Mesendoderm (in vitro differentiated cells): ENCODE measurements at regions not wholly inside any gene's neighbourhood (a gene's known extent, or its start where the extent isn't known, plus 50 kb on each side); places are given as distances from the start of the nearest gene placed in this dataset. TPM values are rescaled to one million over a fixed set of nuclear protein-coding genes. Genes with fewer than 3 reads are reported as not detected.

Experiments
- DNase-seq: peaks from one replicate; pipeline ENCODE4 v3.0.0; 2013
- H2AK5ac ChIP-seq: 2 replicates; pipeline ENCODE4 v1.6.1; 2013; ENCODE audit warnings: low read length, inconsistent platforms
- H2BK120ac ChIP-seq: 2 replicates; pipeline ENCODE4 v1.6.1; 2013; ENCODE audit warnings: low read depth, mild to moderate bottlenecking, low read length, moderate library complexity, mixed read lengths
- H2BK15ac ChIP-seq: replicated peaks from 2 replicates; pipeline ENCODE4 v1.6.1; 2013; ENCODE audit warnings: low read depth, mild to moderate bottlenecking, moderate library complexity
- H2BK5ac ChIP-seq: 2 replicates; pipeline ENCODE4 v1.6.1; 2013; ENCODE audit warnings: low read length, inconsistent platforms
- H3K18ac ChIP-seq: 2 replicates; pipeline ENCODE4 v1.6.1; 2013; ENCODE audit warnings: mild to moderate bottlenecking, low read length, mixed read lengths
- H3K23ac ChIP-seq: one replicate; pipeline ENCODE4 v1.6.1; 2013; ENCODE audit warnings: low read length
- H3K27ac ChIP-seq: 2 replicates; pipeline ENCODE4 v1.5.1; 2013; ENCODE audit warnings: low read depth, mild to moderate bottlenecking, inconsistent platforms, low read length, moderate library complexity
- H3K27me3 ChIP-seq: 2 replicates; pipeline ENCODE4 v1.6.1; 2013; ENCODE audit warnings: low read length, control low read depth, mild to moderate bottlenecking, inconsistent platforms; ENCODE audit not compliant: insufficient read depth, poor library complexity
- H3K36me3 ChIP-seq: 2 replicates; pipeline ENCODE4 v1.6.1; 2013; ENCODE audit warnings: low read length, inconsistent platforms; ENCODE audit not compliant: control insufficient read depth, insufficient read depth
- H3K4ac ChIP-seq: one replicate; pipeline ENCODE4 v1.6.1; 2013; ENCODE audit warnings: low read depth, mild to moderate bottlenecking, low read length, moderate library complexity
- H3K4me1 ChIP-seq: 2 replicates; pipeline ENCODE4 v1.6.1; 2013; ENCODE audit warnings: low read depth, low read length, inconsistent platforms; ENCODE audit not compliant: control insufficient read depth
- H3K4me2 ChIP-seq: 2 replicates; pipeline ENCODE4 v1.6.1; 2013; ENCODE audit warnings: low read length
- H3K4me3 ChIP-seq: 2 replicates; pipeline ENCODE4 v1.5.1; 2013; ENCODE audit warnings: mild to moderate bottlenecking, low read length
- H3K56ac ChIP-seq: one replicate; pipeline ENCODE4 v1.6.1; 2013; ENCODE audit warnings: low read length
- H3K79me1 ChIP-seq: 2 replicates; pipeline ENCODE4 v1.6.1; 2013; ENCODE audit warnings: low read length, inconsistent platforms
- H3K79me2 ChIP-seq: 2 replicates; pipeline ENCODE4 v1.6.1; 2013; ENCODE audit warnings: mild to moderate bottlenecking, low read length; ENCODE audit not compliant: control insufficient read depth, insufficient read depth
- H3K9ac ChIP-seq: 2 replicates; pipeline ENCODE4 v1.6.1; 2013; ENCODE audit warnings: low read length, inconsistent platforms
- H4K5ac ChIP-seq: one replicate; pipeline ENCODE4 v1.6.1; 2013; ENCODE audit warnings: low read length
- H4K8ac ChIP-seq: one replicate; pipeline ENCODE4 v1.6.1; 2013; ENCODE audit warnings: low read depth, mild to moderate bottlenecking, control low read depth, low read length, moderate library complexity
- WGBS: extraction: QIAGEN DNeasy Blood & Tissue Kit; methylation state at CpG from one replicate; pipeline ENCODE4 v1.1.7; 2013; ENCODE audit warnings: low lambda C conversion rate, missing lambda C conversion rate; ENCODE audit not compliant: insufficient coverage; ENCODE audit errors: extremely low coverage; 5-methylcytosine and 5-hydroxymethylcytosine counted together
- small RNA-seq: library from polyadenylated mRNA; stranded (forward); fragments of <200 nt; extraction: miRNeasy Mini kit (QIAGEN cat#:217004); gene quantifications from one replicate; pipeline ENCODE3, GENCODE V24; 2013; ENCODE audit not compliant: insufficient read depth

DNA sequence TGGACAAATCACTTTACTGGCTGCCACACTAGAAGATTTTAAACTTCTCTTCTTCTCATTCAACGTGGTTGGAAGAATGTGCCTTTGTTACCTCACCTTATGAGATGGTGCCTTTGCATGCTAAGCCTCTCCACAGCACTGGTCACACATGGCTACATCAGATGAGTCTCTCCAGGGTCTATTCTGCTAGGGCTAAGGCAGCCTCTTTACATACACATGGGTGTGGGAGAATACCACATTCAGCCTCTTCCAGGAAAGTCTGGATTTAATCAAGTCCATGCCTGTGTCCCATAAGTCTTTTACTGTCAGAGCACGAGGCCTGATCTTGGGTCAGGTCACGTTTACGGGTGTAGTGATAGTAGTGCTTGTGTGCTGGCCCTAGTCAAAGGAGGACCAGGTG is 701.5 kb downstream of the SORCS3 start:
- Histone ChIP-seq H3K4ac (no peak overlapping the region), H3K4me1 (peaks cover 2% of the 10 kb centered on the region), H2AK5ac (no peak overlapping the region), H3K79me2 (no peaks in the 10 kb centered on the region), H3K18ac (no peak overlapping the region), H3K27me3 (no peaks in the 10 kb centered on the region), H3K56ac (no peak overlapping the region), H3K23ac (no peak overlapping the region), H3K79me1 (no peaks in the 10 kb centered on the region), H3K4me3 (no peak overlapping the region), H3K9ac (no peak overlapping the region), H4K5ac (no peak overlapping the region), H3K4me2 (no peak overlapping the region), H4K8ac (no peak overlapping the region), H3K27ac (no peak overlapping the region), H2BK5ac (no peak overlapping the region), H3K36me3 (no peaks in the 10 kb centered on the region), H2BK120ac (no peak overlapping the region), H2BK15ac (no peak overlapping the region)
- no CpG with 5 or more reads among the region's 4 CpGs for WGBS
- DNase-seq = no peak

DNA sequence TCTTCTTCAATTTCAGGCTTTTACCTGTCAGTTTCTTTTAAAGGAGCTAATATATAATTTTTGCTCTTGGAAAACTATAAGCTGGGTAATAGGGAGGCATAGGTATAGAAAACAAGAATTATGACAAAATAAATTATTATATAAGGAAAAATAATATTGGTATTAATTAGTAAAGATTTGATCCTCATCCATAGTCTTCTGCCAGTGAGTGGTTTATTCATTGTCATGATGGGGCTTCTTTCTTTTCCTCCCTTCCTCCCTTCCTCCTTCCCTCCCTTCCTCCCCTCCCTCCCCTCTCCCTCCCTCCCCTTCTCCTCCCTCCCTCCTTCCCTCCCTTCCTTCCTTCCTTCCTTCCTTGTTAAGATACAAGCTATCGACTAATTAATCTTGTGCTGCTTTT is 698.6 kb downstream of the SORCS3 start:
- Histone ChIP-seq H3K18ac (no peak overlapping the region), H4K8ac (no peak overlapping the region), H2AK5ac (no peak overlapping the region), H3K9ac (no peak overlapping the region), H3K23ac (no peak overlapping the region), H2BK15ac (no peak overlapping the region), H3K4me1 (no peaks in the 10 kb centered on the region), H3K27ac (no peak overlapping the region), H3K56ac (no peak overlapping the region), H3K4me3 (no peak overlapping the region), H3K4me2 (no peak overlapping the region), H4K5ac (no peak overlapping the region), H2BK120ac (no peak overlapping the region), H3K79me2 (no peaks in the 10 kb centered on the region), H3K4ac (no peak overlapping the region), H3K27me3 (no peaks in the 10 kb centered on the region), H3K36me3 (no peaks in the 10 kb centered on the region), H2BK5ac (no peak overlapping the region), H3K79me1 (no peaks in the 10 kb centered on the region)
- no CpG with 5 or more reads among the region's 1 CpG for WGBS
- DNase-seq = no peak

DNA sequence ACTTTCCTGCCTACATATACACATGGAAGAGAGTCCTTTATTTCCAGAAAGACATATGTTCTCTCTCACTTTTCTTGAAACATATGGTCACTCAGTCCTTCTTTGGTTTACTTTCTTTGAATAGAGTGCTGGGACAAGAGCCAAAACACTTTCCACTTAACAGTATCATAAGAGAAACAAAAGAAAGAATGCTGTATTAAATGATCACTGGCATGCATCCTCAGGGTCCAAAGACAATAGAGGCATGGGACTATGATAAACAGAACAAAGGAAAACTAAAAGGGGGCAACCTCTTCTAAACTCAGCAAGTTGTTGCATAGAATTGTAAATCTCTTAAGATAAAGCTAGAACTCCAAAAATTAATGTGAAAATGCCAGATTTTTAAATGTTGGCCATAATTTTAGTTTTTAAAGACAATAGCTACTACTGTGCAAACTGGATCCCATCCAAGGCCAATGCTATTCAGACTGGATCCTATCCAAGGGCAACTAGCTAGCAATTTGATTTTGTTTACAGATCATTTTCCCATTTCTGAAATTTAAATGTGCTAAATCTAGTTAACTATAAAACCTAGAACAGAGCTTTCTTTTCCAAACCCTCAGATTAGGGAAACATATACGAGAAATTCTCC is 687.5 kb downstream of the SORCS3 start:
- no peak overlapping the region for H3K18ac ChIP-seq
- no peak overlapping the region for H2BK120ac ChIP-seq

More for the DNA sequence above, 687.5 kb downstream of the SORCS3 start:
- H2BK5ac ChIP-seq = no peak overlapping the region
- no peaks in the 10 kb centered on the region for H3K4me1 ChIP-seq
- H3K9ac ChIP-seq = no peak overlapping the region
- no peak overlapping the region for H2BK15ac ChIP-seq
- no peak overlapping the region for H4K8ac ChIP-seq
- WGBS = no CpG with 5 or more reads among the region's 1 CpG
- DNase-seq = no peak
- H3K27me3 ChIP-seq = no peaks in the 10 kb centered on the region
- H3K4ac ChIP-seq = no peak overlapping the region
- H3K4me3 ChIP-seq = no peak overlapping the region
- no peak overlapping the region for H3K56ac ChIP-seq
- no peaks in the 10 kb centered on the region for H3K36me3 ChIP-seq
- H3K27ac ChIP-seq = no peak overlapping the region
- no peaks in the 10 kb centered on the region for H3K79me2 ChIP-seq
- no peak overlapping the region for H4K5ac ChIP-seq
- H3K79me1 ChIP-seq = no peaks in the 10 kb centered on the region
- no peak overlapping the region for H3K4me2 ChIP-seq
- no peak overlapping the region for H2AK5ac ChIP-seq
- no peak overlapping the region for H3K23ac ChIP-seq

Small RNAs in the stretch of these regions (small RNA-seq; reads per million reads assigned to genes)
- gene RNU6-463P = not detected
